ENCODE measurements at regions not wholly inside any gene's neighbourhood (a gene's known extent, or its start where the extent isn't known, plus 50 kb on each side); places are given as distances from the start of the nearest gene placed in this dataset.
"Not testable (repeated sequence)": the region's sequence is repeated elsewhere in the genome, so short reads cannot be mapped to it uniquely, and the experiment has no call there.

DNA sequence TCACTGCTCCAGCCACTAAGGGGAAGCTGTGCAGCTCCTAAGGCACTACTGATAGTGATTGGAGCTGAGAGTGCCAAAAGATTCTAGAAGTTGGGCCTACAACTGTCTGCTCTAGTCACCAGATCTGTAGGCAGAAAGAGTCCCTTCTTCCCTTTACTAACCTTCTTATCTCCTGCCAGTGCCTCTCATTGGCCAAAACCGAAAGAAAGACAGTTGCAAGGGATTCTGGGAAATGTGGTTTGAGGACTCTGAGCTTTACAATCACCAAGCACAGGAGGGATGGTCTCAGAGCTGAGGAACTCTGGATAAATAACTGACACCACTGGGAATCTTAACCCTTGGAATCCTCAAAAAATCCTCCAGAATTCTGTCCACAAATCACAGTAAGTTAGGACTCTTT lies 615.8 kb downstream of the CCSER2 start:
- no peak for DNase-seq

DNA sequence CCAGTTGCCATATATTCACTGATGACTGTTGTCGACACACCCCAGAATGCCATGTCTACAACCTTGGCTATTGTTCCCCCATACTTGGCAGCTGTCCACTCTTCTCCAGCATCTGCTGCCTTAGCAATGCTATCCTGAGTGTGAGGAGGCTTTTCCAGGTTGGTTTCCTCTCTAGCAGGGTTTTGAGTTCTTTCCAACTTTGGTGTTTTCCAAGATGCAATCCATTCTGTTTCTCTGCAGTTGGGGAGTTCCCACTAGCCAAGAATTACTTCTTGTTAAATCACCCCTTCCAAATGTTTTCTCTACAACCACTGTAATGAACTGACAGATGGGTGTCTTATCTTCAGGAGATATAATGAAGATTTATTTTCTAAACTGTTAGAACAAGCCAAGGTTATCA lies 617.4 kb downstream of the CCSER2 start:
- DNase-seq = no peak

DNA sequence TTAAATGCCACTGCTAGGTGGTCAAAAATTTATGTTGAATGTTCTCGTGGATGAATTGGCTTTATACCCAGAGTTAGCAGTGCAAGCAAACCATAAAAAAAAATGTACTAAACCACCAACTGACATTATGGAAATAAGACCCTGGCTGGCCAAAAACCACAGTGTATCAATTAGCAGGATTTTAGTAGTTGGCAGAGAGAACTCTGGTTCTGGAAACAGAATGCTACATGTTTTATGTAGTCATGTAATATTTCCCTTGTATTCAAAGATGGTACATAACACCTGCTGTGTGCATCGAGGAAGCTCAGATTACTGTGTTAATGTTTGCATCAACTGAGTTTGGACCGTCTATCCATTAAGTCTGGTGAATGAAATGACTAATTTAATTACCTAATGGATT lies 618.5 kb downstream of the CCSER2 start:
- DNase-seq = no peak

- DNase-seq = no peak
Observed at GRCh38 chr10:84948644-84949043, 620.3 kb downstream of the CCSER2 start.

GRCh38 chr10:84951616-84952015 lies 623.2 kb downstream of the CCSER2 start:
- no peak for DNase-seq

GRCh38 chr10:84957427-84957826 lies 629.0 kb downstream of the CCSER2 start:
- no peak for DNase-seq

DNA sequence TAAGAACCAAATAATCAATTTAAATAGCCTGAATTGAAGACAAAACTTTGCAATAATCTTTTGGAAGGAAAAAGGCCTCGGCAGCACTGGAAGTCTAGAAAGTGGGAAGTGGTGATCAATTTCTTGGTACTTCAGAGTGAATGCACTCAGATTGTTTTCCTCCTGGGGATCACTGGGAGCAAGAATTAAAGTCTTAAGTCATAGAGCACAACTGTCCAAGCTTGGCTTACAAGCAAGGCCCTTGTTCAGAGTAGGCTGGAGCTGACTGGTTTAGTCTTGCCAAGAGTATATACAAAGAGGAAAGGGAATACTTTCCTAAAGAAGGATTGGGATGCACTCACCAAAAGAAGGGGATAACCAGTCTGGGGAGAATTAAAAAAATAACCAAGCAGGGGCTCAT lies 637.1 kb downstream of the CCSER2 start:
- no peak for DNase-seq

- no peak for DNase-seq
Observed at GRCh38 chr10:84966708-84967441, 638.5 kb downstream of the CCSER2 start.

DNA sequence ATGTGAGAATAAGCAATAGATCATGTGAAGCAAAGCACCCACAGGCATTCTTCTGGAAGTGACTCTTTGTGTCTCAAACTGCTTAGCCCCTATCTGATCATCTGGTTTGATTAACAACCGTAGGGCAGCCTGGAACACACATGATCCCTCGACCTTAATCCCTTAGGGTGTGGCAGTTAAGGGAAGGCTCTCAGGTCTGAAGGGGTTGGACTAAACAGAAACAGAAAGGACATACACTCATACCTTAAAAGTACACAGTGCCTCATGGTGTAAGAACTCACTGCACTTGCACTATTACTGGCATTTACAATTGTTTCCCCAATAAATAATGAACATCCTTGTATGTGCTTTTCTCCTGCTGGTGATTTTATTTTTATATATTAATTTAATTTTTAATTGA lies 640.9 kb downstream of the CCSER2 start:
- not testable (repeated sequence) for DNase-seq

DNA sequence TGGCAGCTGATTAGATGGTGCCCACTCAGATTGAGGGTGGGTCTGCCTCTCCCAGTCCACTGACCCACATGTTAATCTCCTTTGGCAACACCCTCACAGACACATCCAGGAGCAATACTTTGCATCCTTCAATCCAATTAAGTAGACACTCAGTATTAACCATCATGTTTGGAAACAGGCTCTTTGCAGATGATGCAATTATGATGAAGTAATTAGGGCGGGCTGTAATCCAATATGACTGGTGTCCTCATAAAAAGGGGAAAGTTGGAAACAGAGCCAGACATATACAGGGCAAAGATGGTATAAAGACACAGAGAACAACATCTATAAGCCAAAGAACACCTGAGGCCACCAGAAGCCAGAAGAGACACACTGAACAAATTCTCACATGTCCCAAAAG lies 658.6 kb downstream of the CCSER2 start:
- no peak for DNase-seq

DNA sequence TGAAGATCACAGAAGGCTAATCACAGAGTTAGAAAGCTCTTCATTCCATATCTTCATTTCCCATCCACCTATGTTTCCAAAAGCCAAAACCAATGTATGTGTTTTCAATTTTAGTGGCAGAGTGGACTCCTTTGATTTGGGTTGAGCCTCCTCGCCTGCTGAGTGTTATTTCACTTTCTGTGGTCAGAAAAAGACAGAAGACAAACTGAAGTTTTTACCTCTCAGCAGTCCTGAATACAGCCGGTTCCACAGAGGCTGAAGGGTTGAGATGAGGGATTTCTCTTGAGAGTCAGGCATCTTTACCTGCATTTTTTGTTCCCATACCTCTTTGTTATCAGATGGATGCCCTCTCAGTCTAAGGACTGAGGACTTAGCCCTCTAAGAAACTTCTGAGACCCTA lies 659.6 kb downstream of the CCSER2 start:
- DNase-seq = no peak

- no peak for DNase-seq
Observed at GRCh38 chr10:84990713-84991112, 662.3 kb downstream of the CCSER2 start.

- no peak for DNase-seq
Observed at GRCh38 chr10:84991301-84991700, 662.9 kb downstream of the CCSER2 start.

GRCh38 chr10:84993251-84994035 lies 665.1 kb downstream of the CCSER2 start:
- DNase-seq = no peak

GRCh38 chr10:84994722-84995121 lies 666.3 kb downstream of the CCSER2 start:
- DNase-seq = no peak

GRCh38 chr10:84996580-84996979 lies 668.2 kb downstream of the CCSER2 start:
- DNase-seq = no peak

- DNase-seq = no peak
Observed at GRCh38 chr10:84997870-84998269, 669.5 kb downstream of the CCSER2 start.

DNA sequence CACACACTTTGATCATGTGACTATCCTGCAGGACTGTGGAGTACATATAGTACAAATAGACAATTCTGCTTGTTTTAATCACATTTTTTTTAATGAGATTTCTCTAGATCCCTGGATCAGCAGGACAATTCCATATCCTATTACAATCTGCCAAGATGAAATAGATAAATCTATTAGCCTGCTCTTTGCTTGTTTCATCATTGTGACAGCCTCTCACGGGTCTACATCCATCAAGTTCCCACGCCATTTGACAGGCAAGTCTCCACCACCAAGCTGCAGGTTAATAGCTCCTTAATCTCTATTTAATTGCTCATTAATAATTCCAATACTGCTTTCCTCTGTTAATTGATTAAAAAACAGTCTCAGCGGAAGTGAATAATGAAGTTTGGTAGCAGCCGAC lies 671.5 kb downstream of the CCSER2 start:
- no peak for DNase-seq

DNA sequence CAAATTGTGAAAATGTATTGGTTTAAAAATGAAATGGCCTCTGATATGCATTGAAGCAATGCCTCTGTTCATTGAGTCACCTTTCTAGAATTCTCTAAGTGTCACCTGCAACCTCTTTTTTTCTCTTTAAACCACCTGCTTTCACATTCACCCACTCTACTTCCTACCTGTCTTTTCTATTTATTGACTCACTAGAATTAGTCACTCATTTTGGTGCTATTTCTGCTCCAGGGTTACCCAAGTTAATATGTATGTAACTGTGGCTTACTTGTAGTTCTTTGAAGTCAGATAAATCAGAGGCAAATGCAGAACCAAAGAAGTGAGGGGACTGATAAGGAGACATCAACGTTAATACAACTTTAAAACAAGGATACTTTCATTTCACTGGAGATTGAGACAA lies 674.7 kb downstream of the CCSER2 start:
- no peak for DNase-seq

DNA sequence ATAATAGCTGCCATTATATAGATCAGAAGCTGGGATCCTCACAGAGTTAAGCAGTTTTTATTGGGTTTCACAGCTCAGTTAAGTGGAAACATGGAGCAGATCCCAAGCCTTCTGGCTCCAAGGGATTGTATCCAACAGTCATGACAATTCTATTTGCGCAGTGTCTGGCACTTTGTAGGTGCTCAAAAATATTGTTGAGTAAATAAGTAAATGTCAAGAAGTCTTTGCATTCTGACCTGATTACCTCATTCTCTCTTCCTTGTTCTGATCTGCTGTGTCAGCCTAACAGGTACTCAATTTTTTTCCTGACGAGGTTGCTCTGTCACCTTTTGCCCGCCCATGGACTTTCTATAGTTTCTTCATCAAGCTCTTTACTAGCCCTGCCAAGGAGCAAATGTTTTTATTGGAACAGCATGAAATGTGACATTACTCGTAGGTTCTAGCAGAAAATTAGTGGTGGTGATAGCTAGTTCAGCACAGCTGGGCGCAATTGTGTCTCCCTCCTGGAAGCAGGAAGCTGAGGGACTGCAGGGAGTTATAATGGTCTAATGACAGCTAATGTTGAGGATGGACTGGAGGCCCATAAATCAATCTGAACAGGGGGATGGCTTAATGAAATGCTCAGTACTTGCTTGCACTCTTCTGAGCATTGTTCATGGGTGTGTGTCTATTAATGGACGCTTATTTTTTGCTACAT lies 680.2 kb downstream of the CCSER2 start:
- no peak for DNase-seq

GRCh38 chr10:85012305-85012704 lies 683.9 kb downstream of the CCSER2 start:
- no peak for DNase-seq

GRCh38 chr10:85026878-85027467 lies 698.6 kb downstream of the CCSER2 start:
- no peak for DNase-seq

GRCh38 chr10:85032981-85033380 lies 704.6 kb downstream of the CCSER2 start:
- no peak for DNase-seq
